ENCODE measurements at regions not wholly inside any gene's neighbourhood (a gene's known extent, or its start where the extent isn't known, plus 50 kb on each side); places are given as distances from the start of the nearest gene placed in this dataset.

DNA sequence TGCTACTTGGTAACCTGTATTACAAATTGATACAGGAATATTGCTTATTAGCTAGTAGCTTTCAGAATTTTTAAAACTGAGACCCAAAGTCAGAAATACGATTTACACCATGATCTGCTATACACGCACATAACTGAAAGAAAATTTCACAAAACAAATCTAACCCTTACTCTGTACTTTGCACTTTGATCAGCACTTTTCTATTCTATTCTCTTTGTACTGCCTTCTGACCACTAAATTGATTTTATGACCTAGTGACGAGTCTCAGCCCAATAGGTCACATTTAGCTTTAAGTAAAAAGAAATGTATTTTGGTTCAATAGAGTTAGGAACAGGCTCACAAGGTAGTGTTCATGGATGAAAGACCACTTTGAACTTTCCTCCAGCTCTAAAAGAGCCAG lies 252.5 kb downstream of the TBX18 start:
- TF ChIP-seq ZNF740 (CRISPR knock-in tag; IDR thresholded peaks at IDR 0.05) (no peak), ZNF740 (tag; IDR thresholded peaks at IDR 0.05) (no peak), HNRNPL (IDR thresholded peaks at IDR 0.05; ENCODE audit: low read depth, low read length) (no peak)

All from K562 (cell line).